HCT116 (cell line): ENCODE measurements at regions not wholly inside any gene's neighbourhood (a gene's known extent, or its start where the extent isn't known, plus 50 kb on each side); places are given as distances from the start of the nearest gene placed in this dataset.
A peak's percentile ranks its signal among the peaks of the same experiment; 100 is the strongest.

Experiments
- ATAC-seq: fragments of 200-7000 bp; cut with Tn5 transposase; 2 replicates; pipeline ENCODE4 v1.9.1; 2020; ENCODE audit warnings: mild to moderate bottlenecking, moderate library complexity
- BruUV-seq: library from RNA; stranded (reverse); fragments of 400-500 nt; replicated peaks from 2 replicates; lab custom pipeline; 2021; lab: Mats Ljungman, UMichigan
- CTCF ChIA-PET: fragments of 300-600 bp; sonication (Branson Sonifier 250); formaldehyde crosslinking; loops from one replicate; lab custom pipeline; 2021; ENCODE audit warnings: antibody characterized with exemption; lab: Charles Lee
- POLR2A ChIA-PET: fragments of 300-600, 350-600 bp; sonication (Branson Sonifier 250); formaldehyde crosslinking; loops from one replicate; lab custom pipeline; 2021; ENCODE audit warnings: antibody characterized with exemption; lab: Charles Lee
- RAD21 ChIA-PET, 2 experiments: fragments of 300-600 bp; sonication (Branson Sonifier 250); formaldehyde crosslinking; loops; one replicate each; lab custom pipeline; 2023; ENCODE audit warnings: low total read pairs in 2 of 2; ENCODE audit not compliant: uncharacterized antibody in 2 of 2, unreplicated experiment in 2 of 2, low non-redundant PET in 1 of 2; lab: Charles Lee
- DNase-seq: peaks from one replicate; pipeline ENCODE4 v3.0.0-alpha.2; 2010; ENCODE audit warnings: low read depth, low spot score
- H2AFZ ChIP-seq: fragments of 200-600 bp; shearing (Covaris generic), sonication (generic); 2 replicates; pipeline ENCODE4 v1.6.1; 2017; ENCODE audit warnings: low read depth, mixed run types, mixed read lengths, antibody characterized with exemption, low read length; ENCODE audit not compliant: poor library complexity, severe bottlenecking
- H3K27ac ChIP-seq: 2 replicates; pipeline ENCODE4 v1.5.1; 2012; ENCODE audit warnings: low read depth, low read length
- H3K27me3 ChIP-seq: fragments of 200-600 bp; sonication (generic); 2 replicates; pipeline ENCODE4 v1.6.1; 2016; ENCODE audit warnings: mixed run types, low read length, mixed read lengths; ENCODE audit not compliant: insufficient read depth
- H3K36me3 ChIP-seq, 2 experiments: fragments of 200-500 bp in 1 of 2; fragments of 200-600 bp in 1 of 2; sonication (Bioruptor generic) in 1 of 2; sonication (generic) in 1 of 2; 2 replicates each; pipeline versions ENCODE4 v1.5.1 to v1.6.1; 2014 to 2016; ENCODE audit warnings: low read length in 2 of 2, inconsistent platforms in 1 of 2, mixed read lengths in 1 of 2, mixed run types in 1 of 2; ENCODE audit not compliant: insufficient read depth in 2 of 2, control insufficient read depth in 1 of 2
- H3K4me1 ChIP-seq, 2 experiments: fragments of 200-600 bp in 1 of 2; sonication (generic) in 1 of 2; 2 replicates each; pipeline versions ENCODE4 v1.5.1 to v1.6.1; 2012 to 2017; ENCODE audit warnings: low read length in 2 of 2, inconsistent platforms in 1 of 2, mild to moderate bottlenecking in 1 of 2, mixed read lengths in 1 of 2, mixed run types in 1 of 2, moderate library complexity in 1 of 2; ENCODE audit not compliant: insufficient read depth in 2 of 2, control insufficient read depth in 1 of 2
- H3K4me2 ChIP-seq: fragments of 200-600 bp; sonication (generic); 2 replicates; pipeline ENCODE4 v1.6.1; 2017; ENCODE audit warnings: mixed run types, low read length, mixed read lengths
- H3K4me3 ChIP-seq, 2 experiments: fragments of 200-600 bp in 1 of 2; sonication (generic) in 1 of 2; replicated peaks in 1 of 2; 2 replicates each; pipeline ENCODE4 v1.5.1; 2011 to 2016; ENCODE audit warnings: low read length in 2 of 2, control low read depth in 1 of 2, low read depth in 1 of 2, mild to moderate bottlenecking in 1 of 2, mixed read lengths in 1 of 2, mixed run types in 1 of 2
- H3K79me2 ChIP-seq: fragments of 200-600 bp; sonication (generic); 2 replicates; pipeline ENCODE4 v1.6.1; 2017; ENCODE audit warnings: mild to moderate bottlenecking, mixed run types, low read length, moderate library complexity, mixed read lengths; ENCODE audit not compliant: insufficient read depth
- H3K9ac ChIP-seq: fragments of 200-600 bp; sonication (generic); 2 replicates; pipeline ENCODE4 v1.6.1; 2016; ENCODE audit warnings: low read length, mixed read lengths
- H3K9me2 ChIP-seq: fragments of 200-600 bp; sonication (generic), shearing (Covaris generic); 2 replicates; pipeline ENCODE4 v1.6.1; 2017; ENCODE audit warnings: mixed run types, mild to moderate bottlenecking, moderate library complexity; ENCODE audit not compliant: insufficient read depth
- H3K9me3 ChIP-seq, 2 experiments: fragments of 200-500 bp in 1 of 2; fragments of 200-600 bp in 1 of 2; sonication (Bioruptor generic) in 1 of 2; sonication (generic) in 1 of 2; 2 replicates each; pipeline ENCODE4 v1.6.1; 2014 to 2017; ENCODE audit warnings: low read length in 2 of 2, mixed read lengths in 2 of 2, inconsistent platforms in 1 of 2, low read depth in 1 of 2, mild to moderate bottlenecking in 1 of 2, mixed run types in 1 of 2, moderate library complexity in 1 of 2; ENCODE audit not compliant: control insufficient read depth in 1 of 2, insufficient read depth in 1 of 2
- H4K20me1 ChIP-seq: fragments of 200-600 bp; sonication (generic), shearing (Covaris generic); 2 replicates; pipeline ENCODE4 v1.6.1; 2017; ENCODE audit warnings: mixed run types, mild to moderate bottlenecking, moderate library complexity; ENCODE audit not compliant: insufficient read depth
- CBX3 ChIP-seq: IDR thresholded peaks from 2 replicates; pipeline ENCODE4 v1.6.1; 2012; ENCODE audit warnings: low read depth
- CEBPB ChIP-seq: IDR thresholded peaks from 2 replicates; pipeline ENCODE4 v1.6.1; 2012; ENCODE audit warnings: low read depth
- JUND ChIP-seq: IDR thresholded peaks from 2 replicates; pipeline ENCODE4 v1.6.1; 2012
- POLR2A ChIP-seq: IDR thresholded peaks from 2 replicates; pipeline ENCODE4 v1.7.0; 2011; ENCODE audit warnings: borderline replicate concordance; ENCODE audit not compliant: insufficient read depth, insufficient read length; ENCODE audit errors: extremely low read depth
- POLR2AphosphoS5 ChIP-seq: IDR thresholded peaks from 2 replicates; pipeline ENCODE4 v1.6.1; 2011; ENCODE audit warnings: mild to moderate bottlenecking, low read depth, low read length, moderate library complexity
- RAD21 ChIP-seq: IDR thresholded peaks from 2 replicates; pipeline ENCODE4 v1.6.1; 2012; ENCODE audit warnings: low read depth, mild to moderate bottlenecking
- SIN3A ChIP-seq: IDR thresholded peaks from 2 replicates; pipeline ENCODE4 v1.6.1; 2012; ENCODE audit warnings: low read depth
- SRF ChIP-seq: IDR thresholded peaks from 2 replicates; pipeline ENCODE4 v1.6.1; 2012; ENCODE audit warnings: low read depth
- TCF7L2 ChIP-seq: IDR thresholded peaks from 2 replicates; pipeline ENCODE4 v1.7.0; 2011; ENCODE audit warnings: borderline replicate concordance, inconsistent platforms; ENCODE audit not compliant: insufficient read depth, insufficient read length; ENCODE audit errors: extremely low read depth
- ZNF274 ChIP-seq: fragments of 200-500 bp; sonication (Bioruptor generic); IDR thresholded peaks from 2 replicates; pipeline ENCODE4 v1.6.1; 2014; ENCODE audit warnings: mild to moderate bottlenecking, low read depth, low read length, inconsistent platforms
- intact Hi-C: fragments of 100-400 bp; cut with micrococcal nuclease; formaldehyde crosslinking; loops from 2 replicates; pipeline ENCODE4 v1.10.0; 2022
- TF ChIP-seq, protein P1 (sequence below): IDR thresholded peaks from 2 replicates; pipeline ENCODE4 v1.6.1; 2012; ENCODE audit warnings: low read depth
- TF ChIP-seq, protein P2 (sequence below), 3 experiments: fragments of 200-600 bp in 1 of 3; sonication (generic) in 1 of 3; IDR thresholded peaks in 2 of 3; conservative IDR thresholded peaks in 1 of 3; 2 replicates each; pipeline ENCODE4 v1.5.1; 2012 to 2017; ENCODE audit warnings: low read depth in 2 of 3, low read length in 2 of 3, antibody characterized with exemption in 1 of 3, borderline replicate concordance in 1 of 3, control low read depth in 1 of 3, mild to moderate bottlenecking in 1 of 3, mixed read lengths in 1 of 3, mixed run types in 1 of 3, moderate library complexity in 1 of 3; ENCODE audit not compliant: insufficient read depth in 1 of 3

DNA sequence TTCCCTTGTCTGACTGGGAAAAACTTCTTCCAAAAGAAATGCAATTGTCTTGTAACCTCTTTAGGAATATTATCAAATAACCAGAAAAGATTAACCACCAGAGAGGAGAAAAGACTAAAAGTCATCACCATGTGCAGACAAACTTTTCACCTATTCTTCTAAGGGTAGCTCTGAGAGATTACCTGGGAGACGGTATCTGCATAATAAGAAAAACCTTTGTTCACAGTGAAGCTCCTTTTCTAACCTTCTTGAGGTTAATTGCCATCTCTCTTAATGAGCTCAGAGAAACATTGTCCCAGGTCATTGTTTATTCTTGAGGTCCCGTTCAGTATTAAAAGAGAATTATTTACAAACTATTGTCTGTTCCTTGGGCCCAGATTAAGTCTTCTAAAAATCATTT lies 1091.2 kb upstream of the LRRTM1 start (continued):
- TF ChIP-seq, protein P1, sequence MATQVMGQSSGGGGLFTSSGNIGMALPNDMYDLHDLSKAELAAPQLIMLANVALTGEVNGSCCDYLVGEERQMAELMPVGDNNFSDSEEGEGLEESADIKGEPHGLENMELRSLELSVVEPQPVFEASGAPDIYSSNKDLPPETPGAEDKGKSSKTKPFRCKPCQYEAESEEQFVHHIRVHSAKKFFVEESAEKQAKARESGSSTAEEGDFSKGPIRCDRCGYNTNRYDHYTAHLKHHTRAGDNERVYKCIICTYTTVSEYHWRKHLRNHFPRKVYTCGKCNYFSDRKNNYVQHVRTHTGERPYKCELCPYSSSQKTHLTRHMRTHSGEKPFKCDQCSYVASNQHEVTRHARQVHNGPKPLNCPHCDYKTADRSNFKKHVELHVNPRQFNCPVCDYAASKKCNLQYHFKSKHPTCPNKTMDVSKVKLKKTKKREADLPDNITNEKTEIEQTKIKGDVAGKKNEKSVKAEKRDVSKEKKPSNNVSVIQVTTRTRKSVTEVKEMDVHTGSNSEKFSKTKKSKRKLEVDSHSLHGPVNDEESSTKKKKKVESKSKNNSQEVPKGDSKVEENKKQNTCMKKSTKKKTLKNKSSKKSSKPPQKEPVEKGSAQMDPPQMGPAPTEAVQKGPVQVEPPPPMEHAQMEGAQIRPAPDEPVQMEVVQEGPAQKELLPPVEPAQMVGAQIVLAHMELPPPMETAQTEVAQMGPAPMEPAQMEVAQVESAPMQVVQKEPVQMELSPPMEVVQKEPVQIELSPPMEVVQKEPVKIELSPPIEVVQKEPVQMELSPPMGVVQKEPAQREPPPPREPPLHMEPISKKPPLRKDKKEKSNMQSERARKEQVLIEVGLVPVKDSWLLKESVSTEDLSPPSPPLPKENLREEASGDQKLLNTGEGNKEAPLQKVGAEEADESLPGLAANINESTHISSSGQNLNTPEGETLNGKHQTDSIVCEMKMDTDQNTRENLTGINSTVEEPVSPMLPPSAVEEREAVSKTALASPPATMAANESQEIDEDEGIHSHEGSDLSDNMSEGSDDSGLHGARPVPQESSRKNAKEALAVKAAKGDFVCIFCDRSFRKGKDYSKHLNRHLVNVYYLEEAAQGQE: no peak
- TF ChIP-seq ZNF274 (no peak), POLR2AphosphoS5 (no peak), RAD21 (no peak), POLR2A (no peak), CBX3 (no peak), CEBPB (no peak), JUND (no peak), SRF (no peak), SIN3A (no peak)

DNA sequence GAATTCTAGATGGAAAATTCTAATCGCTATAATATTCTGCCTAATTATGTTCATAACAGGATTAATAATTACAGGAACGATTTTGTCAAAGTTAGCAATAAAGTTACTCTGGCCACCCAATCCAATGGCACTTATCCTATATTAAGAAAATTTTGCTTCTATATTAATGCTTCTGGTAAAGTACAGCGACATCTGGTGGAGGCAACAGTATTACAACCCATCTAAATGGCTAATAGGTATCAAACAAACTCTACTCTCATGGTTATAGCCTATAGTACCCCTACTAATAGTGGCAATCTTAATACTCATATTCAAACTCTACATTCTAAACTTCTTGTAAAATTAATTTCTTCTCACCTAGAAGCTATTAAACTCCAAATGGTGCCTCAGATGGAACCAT lies 1084.7 kb upstream of the LRRTM1 start:
- H3K9ac ChIP-seq: no peak overlapping the region
- H3K4me2 ChIP-seq: no peak overlapping the region
- H3K9me2 ChIP-seq: no peaks in the 10 kb centered on the region
- H3K36me3 ChIP-seq: no peaks in the 10 kb centered on the region
- intact Hi-C loops: no loop called here
- H3K27ac ChIP-seq: no peak overlapping the region
- H3K4me1 ChIP-seq: no peaks in the 10 kb centered on the region
- TF ChIP-seq, protein P2, sequence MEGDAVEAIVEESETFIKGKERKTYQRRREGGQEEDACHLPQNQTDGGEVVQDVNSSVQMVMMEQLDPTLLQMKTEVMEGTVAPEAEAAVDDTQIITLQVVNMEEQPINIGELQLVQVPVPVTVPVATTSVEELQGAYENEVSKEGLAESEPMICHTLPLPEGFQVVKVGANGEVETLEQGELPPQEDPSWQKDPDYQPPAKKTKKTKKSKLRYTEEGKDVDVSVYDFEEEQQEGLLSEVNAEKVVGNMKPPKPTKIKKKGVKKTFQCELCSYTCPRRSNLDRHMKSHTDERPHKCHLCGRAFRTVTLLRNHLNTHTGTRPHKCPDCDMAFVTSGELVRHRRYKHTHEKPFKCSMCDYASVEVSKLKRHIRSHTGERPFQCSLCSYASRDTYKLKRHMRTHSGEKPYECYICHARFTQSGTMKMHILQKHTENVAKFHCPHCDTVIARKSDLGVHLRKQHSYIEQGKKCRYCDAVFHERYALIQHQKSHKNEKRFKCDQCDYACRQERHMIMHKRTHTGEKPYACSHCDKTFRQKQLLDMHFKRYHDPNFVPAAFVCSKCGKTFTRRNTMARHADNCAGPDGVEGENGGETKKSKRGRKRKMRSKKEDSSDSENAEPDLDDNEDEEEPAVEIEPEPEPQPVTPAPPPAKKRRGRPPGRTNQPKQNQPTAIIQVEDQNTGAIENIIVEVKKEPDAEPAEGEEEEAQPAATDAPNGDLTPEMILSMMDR (IDR thresholded peaks at IDR 0.05 in 2 of 3, conservative IDR thresholded peaks at IDR 0.05 in 1 of 3; ENCODE audit: borderline replicate concordance in 1 of 3, insufficient read depth in 1 of 3, low read depth in 2 of 3, low read length in 2 of 3): peak in 2 of 3 experiments; percentile 29 to 65; a peak in 4 of 6 replicates
- TF ChIP-seq RAD21 (peak; percentile 32; the same call in 1 of the 2 replicates), TCF7L2 (no peak)
- POLR2A ChIA-PET: no interaction called here
- no peaks in the 10 kb centered on the region for H4K20me1 ChIP-seq
- ATAC-seq (no peak), DNase-seq (peak; percentile 7)
- CTCF ChIA-PET: no interaction called here
- no peaks in the 10 kb centered on the region for H3K79me2 ChIP-seq
- H3K27me3 ChIP-seq: no peaks in the 10 kb centered on the region
- RAD21 ChIA-PET: no interaction called here
- no peak overlapping the region for H3K4me3 ChIP-seq
- BruUV-seq: no TSS peak
- H3K9me3 ChIP-seq: peaks cover 0 to 6% of the 10 kb centered on the region in 2 experiments; a peak in 2 of 4 replicates
- no peak overlapping the region for H2AFZ ChIP-seq
